Gastrocnemius medialis (tissue), 4 donors: ENCODE measurements at regions not wholly inside any gene's neighbourhood (a gene's known extent, or its start where the extent isn't known, plus 50 kb on each side); places are given as distances from the start of the nearest gene placed in this dataset.

Experiments used
- POLR2A ChIP-seq, 2 donors: fragments of 450-650 bp; IDR thresholded peaks; one replicate each; pipeline ENCODE4 v1.6.1; 2017; ENCODE audit warnings: antibody characterized with exemption in 2 of 2, mild to moderate bottlenecking in 2 of 2, moderate library complexity in 2 of 2
- TF ChIP-seq, protein P1 (sequence below), 5 experiments: fragments of 450-650 bp in 3 of 5; fragments of 200-600 bp in 2 of 5; sonication (generic) in 2 of 5; IDR thresholded peaks in 4 of 5; conservative IDR thresholded peaks in 1 of 5; 1 replicate in 4 of 5; 2 replicates in 1 of 5; pipeline ENCODE4 v1.5.1; 2016 to 2019; ENCODE audit warnings: antibody characterized with exemption in 5 of 5, mild to moderate bottlenecking in 3 of 5, moderate library complexity in 3 of 5

DNA sequence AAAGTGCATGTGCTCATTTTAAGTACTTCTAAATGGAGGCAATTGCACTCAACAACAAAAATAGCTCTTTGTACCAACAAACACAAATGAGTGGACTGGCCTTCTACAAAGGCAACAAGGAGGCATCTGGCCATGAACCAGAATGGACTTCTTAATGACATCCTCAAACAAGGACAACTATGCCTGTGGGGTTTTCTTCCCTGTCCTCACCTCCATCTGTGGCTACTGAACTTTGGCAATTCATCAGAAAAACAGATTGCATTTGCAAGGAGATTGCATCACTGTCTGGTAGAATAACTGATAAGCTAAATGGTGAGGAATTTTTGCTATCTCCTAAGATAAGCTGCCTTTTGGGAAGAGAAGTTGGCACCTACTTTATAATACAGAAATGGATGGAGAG is 447.3 kb upstream of the CCNG1 start:
- TF ChIP-seq, protein P1, sequence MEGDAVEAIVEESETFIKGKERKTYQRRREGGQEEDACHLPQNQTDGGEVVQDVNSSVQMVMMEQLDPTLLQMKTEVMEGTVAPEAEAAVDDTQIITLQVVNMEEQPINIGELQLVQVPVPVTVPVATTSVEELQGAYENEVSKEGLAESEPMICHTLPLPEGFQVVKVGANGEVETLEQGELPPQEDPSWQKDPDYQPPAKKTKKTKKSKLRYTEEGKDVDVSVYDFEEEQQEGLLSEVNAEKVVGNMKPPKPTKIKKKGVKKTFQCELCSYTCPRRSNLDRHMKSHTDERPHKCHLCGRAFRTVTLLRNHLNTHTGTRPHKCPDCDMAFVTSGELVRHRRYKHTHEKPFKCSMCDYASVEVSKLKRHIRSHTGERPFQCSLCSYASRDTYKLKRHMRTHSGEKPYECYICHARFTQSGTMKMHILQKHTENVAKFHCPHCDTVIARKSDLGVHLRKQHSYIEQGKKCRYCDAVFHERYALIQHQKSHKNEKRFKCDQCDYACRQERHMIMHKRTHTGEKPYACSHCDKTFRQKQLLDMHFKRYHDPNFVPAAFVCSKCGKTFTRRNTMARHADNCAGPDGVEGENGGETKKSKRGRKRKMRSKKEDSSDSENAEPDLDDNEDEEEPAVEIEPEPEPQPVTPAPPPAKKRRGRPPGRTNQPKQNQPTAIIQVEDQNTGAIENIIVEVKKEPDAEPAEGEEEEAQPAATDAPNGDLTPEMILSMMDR (IDR thresholded peaks at IDR 0.05 in 4 of 5, conservative IDR thresholded peaks at IDR 0.05 in 1 of 5): no peak
- no peak for TF ChIP-seq POLR2A (IDR thresholded peaks at IDR 0.05)
